ENCODE measurements at regions not wholly inside any gene's neighbourhood (a gene's known extent, or its start where the extent isn't known, plus 50 kb on each side); places are given as distances from the start of the nearest gene placed in this dataset.
"Not testable (repeated sequence)": the region's sequence is repeated elsewhere in the genome, so short reads cannot be mapped to it uniquely, and the experiment has no call there.

DNA sequence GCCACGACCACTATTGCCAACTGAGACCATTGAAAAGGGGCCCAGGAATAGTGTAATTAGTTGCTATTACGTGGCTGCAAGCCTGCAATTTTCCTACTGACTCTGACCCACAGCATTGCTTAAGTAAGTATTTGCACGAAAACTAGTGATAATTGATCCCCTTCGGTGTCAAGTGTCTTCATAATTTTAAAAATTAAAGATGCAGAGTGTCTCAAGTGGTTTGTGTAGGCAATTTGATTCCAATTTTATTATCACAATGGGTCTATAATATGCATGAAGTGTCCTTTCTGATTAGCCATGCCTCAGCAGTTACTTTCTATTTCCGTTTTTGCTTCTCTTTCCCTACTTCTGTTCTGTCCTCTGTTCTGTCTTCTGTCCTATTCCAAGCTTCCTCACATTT lies 259.2 kb downstream of the C3orf38 start:
- no peak for DNase-seq

DNA sequence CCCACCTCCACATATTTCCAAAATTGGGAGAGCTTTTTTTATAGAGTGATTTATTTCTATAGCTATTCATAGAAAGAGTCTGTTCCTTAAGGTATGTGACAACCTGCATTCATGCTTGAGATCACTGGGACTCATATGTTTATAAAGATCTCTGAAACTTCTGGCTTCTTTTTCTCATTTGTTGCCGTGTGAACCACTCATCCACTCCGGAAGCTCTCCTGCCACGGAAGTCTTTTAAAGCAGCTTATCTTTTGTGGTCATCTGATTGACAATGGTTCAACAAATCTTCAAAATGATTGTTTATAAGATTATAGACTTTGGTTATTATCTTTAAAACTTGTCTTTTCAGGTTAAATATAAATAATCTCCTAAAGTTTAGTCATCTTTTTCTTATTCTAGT lies 260.5 kb downstream of the C3orf38 start:
- no peak for DNase-seq

DNA sequence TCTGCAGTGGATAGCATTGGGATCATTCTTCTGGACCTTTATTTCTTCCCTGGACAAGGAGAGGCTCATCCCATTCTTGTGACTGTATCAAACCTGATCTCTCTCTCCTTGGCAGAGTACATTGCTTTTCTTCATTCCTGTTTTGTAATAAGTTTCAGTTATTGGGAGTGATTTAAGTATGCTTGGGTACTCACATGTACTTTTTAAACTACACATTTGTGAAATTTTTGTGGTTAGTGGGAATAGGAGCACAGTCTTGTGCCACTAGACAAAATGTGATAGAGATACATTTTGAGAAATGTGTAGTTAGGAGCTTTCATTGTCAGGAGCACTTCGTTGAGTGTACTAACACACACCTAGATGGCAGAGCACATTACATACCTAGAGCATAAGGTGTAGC lies 262.6 kb downstream of the C3orf38 start:
- DNase-seq = no peak

DNA sequence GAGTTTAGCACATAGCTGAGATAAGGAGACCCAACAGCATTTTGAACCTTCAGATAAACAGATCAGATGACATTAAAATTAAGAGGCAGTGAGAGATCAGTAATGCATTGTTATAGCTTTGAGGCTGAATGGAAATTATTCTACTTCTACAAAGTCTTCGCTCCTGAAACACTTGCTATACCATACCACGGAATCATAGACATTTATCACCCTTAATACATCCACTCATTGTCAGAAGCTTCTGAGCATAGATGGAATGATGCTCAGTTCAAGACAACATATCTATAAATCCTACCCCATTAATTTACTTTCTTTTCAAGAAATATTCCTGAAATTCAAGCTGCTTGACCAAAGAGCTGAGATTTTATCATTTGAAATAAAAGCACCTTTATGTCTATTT lies 266.7 kb downstream of the C3orf38 start:
- DNase-seq = no peak

DNA sequence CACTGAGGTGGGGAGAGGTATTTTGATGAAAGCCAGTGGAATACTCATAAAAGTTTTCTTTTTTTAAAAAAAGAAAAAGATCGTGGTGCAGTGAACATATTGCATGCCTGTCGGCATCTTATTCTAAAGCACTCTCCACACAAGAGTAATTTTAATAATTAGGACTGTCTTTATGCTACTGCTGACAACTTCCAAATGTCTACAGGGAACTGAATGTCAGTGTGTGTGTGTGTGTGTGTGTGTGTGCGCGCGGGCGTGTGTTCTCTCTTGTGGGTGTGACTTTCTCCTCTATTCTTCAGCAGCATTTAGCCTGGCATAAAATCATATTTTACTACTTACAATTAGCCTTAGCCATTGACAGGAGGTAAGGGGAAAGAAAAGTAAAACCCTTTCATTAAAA lies 268.5 kb downstream of the C3orf38 start:
- DNase-seq = no peak

DNA sequence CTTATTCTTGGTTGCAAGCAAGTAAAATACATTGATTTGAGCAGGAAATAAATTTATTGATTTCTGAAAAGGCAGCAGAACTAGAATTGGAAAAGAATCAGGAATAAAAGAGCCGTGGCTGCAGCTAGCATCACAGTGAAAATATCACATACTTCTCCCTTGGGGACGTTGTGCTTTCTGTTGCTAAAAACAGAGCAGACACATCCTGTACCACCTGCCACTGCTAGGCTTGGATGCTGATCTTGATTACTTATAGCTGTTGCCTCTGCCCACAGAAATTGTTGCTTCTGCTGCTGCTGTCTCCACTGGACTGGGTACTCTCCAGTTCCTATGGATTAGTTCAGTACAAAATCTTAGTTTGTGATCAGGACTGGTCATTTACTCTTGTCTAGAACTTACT lies 283.8 kb downstream of the C3orf38 start:
- DNase-seq = peak; percentile 9 to 66 (median 27)

DNA sequence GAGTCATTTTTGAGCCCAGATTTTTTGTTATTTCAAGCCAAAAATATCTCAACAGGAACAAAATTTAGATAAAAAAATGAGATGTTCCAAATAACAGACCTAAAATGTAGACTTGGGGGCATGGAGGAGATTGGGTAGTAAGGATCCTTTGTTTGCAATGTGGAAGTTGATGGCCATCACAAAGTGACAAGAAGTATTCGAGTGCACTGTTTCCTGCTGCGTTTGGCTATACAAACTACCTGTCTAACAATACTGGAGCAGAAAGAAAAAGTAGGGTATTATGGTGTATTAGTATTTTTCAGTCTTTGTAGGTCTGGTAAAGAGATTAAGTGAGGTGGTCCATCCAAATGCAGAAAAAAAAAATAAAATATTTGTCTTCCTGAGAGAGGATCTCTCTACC lies 284.2 kb downstream of the C3orf38 start:
- no peak for DNase-seq

DNA sequence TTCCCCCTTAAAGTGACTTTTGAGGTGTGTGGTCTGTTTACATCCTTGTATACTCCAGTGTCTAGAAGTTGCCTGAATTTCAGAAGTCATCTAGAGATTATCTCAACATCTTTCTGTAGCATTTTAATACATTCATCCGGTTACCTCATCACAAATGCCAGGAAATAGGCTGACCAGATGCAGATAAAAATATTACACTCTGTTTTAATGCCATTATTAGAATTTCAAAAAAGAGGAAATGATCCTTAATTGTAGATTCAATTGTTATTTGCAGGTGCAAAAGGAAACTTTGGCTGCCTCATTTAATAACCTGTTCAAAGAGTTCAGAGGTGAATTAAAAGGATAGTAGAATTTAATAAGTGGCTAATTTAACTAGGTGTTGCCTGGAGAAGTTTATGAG lies 290.9 kb downstream of the C3orf38 start:
- peak in 2 of 3 donors; percentile 2 to 34 for DNase-seq

DNA sequence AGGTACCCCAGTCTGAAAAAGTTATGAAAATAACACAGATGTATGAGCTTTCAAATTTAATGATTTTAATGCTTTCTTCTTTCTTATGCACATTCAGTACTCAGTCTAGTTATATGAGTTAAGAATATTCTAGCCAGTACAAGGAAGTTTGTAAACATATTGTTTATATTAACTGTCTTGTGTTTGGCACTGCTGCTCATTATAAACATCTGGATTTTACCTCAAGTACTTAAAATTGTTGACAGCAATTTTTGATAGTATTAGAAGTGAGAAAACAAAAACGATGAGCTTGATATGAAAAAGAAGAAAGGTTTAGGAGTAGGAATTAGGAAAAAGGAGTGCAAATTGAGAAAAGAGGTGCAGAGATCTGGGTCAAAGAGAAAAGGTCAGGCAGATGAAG lies 293.3 kb downstream of the C3orf38 start:
- peak in 2 of 3 donors; percentile 1 to 54 for DNase-seq

DNA sequence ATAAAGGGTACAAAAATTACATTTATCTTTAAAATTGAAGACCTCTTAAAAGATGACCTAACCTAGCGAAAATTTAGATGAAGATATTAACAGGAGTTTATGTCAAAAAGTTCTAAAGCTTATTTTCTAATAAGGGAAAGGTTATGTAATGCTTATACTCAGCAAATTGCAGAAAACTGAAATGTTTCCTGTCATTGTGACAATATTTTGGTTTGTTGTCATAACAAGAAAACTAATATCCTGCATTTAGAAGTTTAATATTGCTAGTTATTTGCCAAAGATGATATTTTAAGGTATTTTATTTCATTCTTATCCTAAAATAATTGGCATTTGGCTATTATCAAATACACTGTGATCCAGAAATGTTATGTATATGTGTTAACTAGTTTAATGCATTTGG lies 294.5 kb downstream of the C3orf38 start:
- peak; percentile 42 to 74 (median 48) for DNase-seq

DNA sequence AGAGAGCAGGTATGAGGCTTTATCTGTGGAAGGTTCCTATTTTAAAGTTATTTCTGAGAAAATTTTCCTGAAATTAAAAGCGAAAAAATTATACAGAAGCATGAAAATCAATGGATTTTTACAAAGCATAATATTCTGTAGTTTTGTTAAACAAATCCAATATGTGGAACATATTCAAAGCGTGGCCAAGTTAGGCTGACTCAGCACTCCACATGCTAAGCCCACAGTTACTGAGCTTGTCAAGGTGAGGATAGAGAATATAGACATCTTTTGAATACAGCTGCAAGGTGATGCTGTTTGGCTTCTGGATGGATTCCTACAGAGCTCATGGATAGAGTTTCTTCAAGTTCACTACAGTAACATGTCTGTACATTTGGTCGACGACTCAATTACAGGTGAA lies 302.5 kb downstream of the C3orf38 start:
- no peak for DNase-seq

DNA sequence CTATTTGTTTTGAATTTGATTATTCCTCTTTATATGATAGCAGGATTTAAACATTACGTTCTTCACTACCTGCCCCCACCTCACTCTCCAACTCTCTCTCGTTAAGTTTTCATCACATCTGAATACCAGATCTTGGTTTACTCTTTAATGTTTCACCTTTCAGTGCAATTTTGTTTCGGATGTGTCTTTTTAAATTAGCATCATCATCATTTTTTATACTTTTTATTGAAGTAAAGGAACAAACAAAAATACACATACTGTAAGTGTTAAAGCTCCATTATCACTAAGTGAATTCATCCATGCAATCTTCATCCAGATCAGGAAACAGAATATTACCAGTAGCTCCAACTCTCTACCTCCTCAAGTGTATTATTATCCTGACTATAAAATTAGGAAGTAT lies 310.6 kb downstream of the C3orf38 start:
- DNase-seq = no peak

DNA sequence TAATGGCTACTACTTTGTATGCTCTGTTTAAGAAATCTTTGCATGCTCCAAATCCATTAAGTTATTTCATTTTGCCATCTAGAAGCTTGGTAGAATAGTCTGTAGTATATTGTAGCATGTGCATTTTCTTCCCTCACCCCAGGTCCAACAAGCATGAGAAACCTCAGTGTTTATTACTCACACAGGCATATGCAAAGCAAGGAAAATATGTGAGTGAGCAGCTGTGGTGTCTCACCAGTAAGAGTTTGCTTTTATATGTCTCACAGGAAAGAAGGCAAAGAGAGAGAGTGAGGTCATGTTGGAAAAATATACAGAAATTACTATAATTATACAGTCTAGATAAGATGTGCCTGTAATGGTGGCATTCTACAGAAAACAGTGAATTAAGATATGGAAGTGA lies 312.5 kb downstream of the C3orf38 start:
- peak in 1 of 3 donors; percentile 35 for DNase-seq

DNA sequence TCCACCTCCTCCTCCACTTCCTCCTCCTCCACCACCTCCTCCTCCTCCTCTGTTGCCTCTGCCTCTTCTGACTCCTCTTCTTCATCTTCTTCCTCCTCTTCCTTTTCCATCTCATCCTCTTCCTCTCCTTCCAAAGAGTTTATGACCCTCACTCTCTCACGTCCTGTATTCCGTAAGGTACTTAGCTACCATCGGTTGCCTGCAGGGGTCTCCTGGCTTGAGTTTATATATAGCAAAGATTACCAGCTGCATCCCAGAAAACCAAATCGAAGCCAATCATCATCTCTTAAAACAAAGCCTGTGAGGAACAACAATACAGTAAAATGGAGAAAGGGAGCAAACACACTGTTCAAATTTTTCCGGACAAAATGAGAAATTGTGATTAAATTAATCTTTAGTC lies 317.4 kb downstream of the C3orf38 start:
- DNase-seq = no peak

DNA sequence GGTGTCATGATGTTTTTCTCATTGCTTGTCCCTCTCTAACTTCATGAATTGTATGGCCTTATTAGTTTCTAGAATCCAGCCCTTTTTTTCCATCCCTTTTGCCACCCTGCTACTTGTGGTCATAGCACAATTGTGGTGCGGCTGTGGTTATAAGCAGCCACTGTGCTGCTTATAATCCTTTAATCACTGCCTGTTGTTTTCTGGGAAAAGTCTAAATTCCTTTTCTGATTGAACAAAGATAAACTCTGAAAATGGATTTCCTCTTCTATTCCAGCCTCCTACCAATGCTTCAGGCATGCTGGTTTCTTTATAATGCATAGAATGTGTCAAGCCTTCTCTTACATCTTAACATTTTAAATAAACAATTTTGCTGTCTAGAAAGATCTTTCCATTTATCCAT lies 319.5 kb downstream of the C3orf38 start:
- DNase-seq = no peak

DNA sequence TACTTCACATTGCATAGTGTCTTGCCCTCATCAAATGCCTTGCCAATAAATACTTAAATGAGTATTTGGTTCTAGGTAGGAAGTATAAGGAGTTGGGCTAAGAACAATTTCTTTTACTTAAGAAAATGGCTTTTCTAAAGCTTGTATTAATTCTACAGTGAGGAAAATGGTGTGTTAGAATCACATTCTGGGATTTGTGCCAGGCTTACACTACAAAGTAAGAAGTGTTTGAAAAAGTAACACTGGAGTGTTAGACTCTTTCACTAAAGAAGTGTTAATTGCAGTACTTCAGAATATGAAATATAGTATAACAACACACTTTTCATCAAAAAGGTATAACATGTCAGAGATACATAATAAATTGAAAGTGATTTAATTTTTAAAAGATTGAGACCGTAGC lies 328.7 kb downstream of the C3orf38 start:
- DNase-seq = no peak

DNA sequence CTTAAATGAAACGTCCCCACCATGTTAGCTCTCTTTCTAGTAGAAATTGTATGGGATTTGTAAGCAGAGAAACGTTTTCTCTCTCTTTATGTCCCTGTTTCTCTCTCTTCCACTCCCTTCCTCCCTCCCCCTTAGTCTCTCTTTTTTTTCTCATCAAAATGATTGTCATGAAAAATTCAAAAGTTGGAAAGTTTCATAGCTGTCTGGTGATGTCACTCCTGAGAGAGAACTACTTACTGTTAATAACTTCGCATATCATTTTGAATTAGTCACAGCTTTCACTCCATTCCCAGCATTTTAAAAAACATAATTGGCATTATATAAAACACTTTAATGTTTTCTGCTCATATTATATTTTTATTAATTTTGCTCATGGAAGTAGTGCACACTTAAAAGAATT lies 331.1 kb downstream of the C3orf38 start:
- no peak for DNase-seq

DNA sequence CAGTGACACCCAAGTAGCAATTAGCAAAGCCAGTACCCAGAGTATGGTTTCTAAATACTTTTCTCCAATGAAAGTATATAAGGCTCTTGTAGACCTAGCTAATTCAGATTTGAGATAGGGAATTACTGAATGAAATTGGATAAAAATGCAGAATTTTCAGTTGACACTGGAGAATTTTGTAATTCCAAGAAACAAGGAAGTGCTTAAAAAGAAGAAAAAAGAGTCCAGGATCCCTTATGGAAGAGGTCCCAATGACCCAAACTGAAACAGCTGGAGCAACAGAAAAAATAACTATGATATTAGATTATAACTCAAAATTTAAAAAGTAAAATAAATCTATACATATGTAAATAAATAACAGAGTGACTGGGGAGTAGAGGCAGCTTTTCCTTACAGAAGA lies 335.2 kb downstream of the C3orf38 start:
- no peak for DNase-seq

DNA sequence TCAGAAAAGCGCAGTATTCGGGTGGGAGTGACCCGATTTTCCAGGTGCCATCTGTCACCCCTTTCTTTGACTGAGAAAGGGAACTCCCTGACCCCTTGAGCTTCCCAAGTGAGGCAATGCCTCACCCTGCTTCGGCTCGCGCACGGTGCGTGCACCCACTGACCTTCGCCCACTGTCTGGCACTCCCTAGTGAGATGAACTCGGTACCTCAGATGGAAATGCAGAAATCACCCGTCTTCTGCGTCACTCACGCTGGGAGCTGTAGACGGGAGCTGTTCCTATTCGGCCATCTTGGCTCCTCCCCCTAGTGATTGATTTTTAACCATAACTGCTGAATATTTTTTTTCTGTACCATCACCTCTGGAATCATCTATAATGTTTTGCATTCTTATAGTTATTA lies 359.1 kb downstream of the C3orf38 start:
- DNase-seq = not testable (repeated sequence)

DNA sequence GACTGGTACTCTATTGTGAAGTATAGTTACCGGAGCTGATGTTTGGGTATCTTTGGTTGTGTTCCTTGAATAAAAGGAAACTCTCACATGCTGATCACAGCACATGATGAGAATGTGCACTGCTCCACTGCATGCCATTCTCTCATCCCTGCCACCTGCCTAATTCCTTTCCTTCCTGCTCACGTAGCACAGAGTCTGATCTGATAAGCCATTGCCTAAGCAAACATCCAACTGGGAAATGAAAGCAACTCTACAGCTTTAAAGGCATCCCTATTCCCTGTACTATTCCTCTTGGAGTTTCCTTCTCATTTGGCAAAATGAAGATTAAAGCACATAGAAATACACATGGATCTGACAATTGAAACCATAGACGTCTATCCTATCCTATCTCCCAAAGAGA lies 359.8 kb downstream of the C3orf38 start:
- no peak for DNase-seq

DNA sequence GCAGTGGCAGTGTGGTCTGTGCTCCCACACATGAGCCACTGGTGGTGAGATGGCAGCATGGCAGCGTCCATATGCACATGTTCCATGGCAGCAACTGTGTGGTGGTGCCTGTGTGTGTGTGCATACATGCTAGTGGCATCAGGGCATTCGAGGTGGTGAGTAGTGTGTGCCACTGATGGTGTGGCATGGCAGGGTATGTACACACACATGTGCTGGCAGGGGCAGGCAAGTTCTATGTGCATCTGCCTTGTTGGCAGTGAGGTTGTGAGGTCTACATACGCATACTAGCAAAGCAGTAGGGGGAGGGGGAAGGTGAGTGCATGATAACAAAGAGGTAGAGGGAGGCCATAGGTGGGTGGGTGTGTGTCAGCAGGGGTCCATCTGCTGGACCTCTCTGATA lies 378.7 kb downstream of the C3orf38 start:
- no peak for DNase-seq

DNA sequence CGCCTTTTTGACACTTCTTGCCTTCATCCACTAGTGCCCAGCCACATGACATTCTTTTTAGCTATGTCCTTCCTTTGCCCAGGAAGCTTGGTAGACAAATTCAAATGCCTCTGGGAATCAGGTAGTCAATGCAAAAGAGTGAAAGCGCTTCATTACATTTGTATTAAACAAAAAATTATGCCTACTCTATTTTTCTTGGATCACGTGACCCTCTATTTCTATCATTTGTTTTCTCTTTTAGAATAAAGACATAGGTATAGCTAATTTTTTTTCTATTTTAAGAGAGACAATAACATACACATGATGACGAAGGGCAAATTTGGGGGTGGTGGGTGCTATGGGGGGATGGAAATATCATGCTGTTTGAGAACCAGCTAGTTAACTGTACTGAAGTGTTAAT lies 384.8 kb downstream of the C3orf38 start:
- no peak for DNase-seq

DNA sequence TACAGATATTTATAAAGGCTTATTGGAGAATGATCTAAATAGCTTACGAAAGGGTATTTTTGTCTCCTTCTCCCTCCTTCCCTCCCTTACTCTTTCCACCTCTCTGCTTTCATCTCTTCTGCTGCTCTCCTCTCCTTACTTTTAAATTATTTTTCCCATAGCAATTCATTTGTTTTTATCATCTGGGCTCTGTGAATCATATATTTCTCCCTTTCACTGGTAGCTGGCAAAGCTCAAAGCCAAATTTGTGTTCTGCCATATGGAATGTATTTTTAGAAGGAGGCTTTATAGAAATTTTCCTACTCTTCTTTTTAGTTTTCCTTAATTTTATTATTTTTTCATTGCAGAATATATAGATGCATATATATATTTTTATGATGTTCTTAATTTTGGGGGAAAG lies 385.8 kb downstream of the C3orf38 start:
- DNase-seq = peak in 2 of 3 donors; percentile 4 to 33

DNA sequence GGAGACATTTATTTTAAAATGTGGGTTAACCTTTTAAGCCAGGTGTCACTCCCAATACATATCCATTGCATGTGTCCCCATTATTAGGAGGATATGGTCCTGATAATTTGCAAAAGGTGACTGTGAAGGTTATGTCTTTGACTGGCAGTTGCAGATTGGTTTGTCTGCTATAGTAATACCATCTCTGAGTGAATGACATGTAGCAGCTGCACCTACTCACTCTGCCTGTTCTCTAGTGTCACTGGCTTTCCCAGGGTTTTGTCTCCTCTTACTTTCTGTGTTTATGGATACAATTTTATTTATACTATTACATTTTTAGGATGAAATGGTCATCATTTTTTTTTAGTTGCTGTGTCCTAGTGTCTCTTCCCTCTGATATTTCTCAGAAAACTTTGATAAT lies 393.2 kb downstream of the C3orf38 start:
- DNase-seq = peak; percentile 4 to 32 (median 6)

DNA sequence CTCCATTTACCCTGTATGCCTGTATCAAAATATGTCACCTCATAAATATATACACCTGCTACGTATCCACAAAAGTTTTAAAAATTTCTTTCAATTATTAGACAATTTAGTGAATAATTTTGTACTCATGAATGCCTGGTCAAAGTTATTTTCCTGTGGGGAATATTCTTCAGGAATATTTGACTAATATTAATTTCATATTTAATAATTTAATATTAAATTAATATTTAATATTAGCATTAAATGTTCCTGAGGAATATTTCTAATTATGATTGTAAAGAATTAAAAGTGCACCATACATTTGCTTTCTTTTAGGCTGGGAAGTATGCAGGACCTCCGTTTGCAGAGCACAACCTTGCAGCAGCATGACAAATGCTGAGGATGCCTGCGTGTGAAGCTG lies 422.7 kb downstream of the C3orf38 start:
- no peak for DNase-seq
